Astrocyte (in vitro differentiated cells and primary cell): ENCODE measurements at regions not wholly inside any gene's neighbourhood (a gene's known extent, or its start where the extent isn't known, plus 50 kb on each side); places are given as distances from the start of the nearest gene placed in this dataset.

ENCODE experiments used
- DNase-seq: peaks from one replicate; pipeline ENCODE4 v3.0.0-alpha.2; 2010; ENCODE audit warnings: low read depth
- FAIRE-seq: peaks from 2 replicates; lab custom pipeline; 2011; peaks lifted over from hg19 to GRCh38; lab: Jason Lieb, UNC
- H2AFZ ChIP-seq: 2 replicates; pipeline ENCODE4 v1.6.0; 2012; ENCODE audit warnings: low read depth, low read length, inconsistent platforms
- H3K27ac ChIP-seq: 2 replicates; pipeline ENCODE4 v1.5.1; 2011; ENCODE audit warnings: low read depth, low read length, inconsistent platforms
- H3K27me3 ChIP-seq: 2 replicates; pipeline ENCODE4 v1.6.0; 2011; ENCODE audit warnings: low read length, inconsistent platforms; ENCODE audit not compliant: insufficient read depth
- H3K36me3 ChIP-seq: 2 replicates; pipeline ENCODE4 v1.5.1; 2011; ENCODE audit warnings: low read length, inconsistent platforms; ENCODE audit not compliant: insufficient read depth
- H3K4me1 ChIP-seq: 2 replicates; pipeline ENCODE4 v1.5.1; 2011; ENCODE audit warnings: low read length, inconsistent platforms; ENCODE audit not compliant: insufficient read depth
- H3K4me2 ChIP-seq: 2 replicates; pipeline ENCODE4 v1.6.0; 2012; ENCODE audit warnings: low read length, inconsistent platforms
- H3K4me3 ChIP-seq: 2 replicates; pipeline ENCODE4 v1.5.1; 2011; ENCODE audit warnings: low read depth, mild to moderate bottlenecking, low read length, inconsistent platforms; ENCODE audit not compliant: insufficient read depth
- H3K79me2 ChIP-seq: 2 replicates; pipeline ENCODE4 v1.6.0; 2012; ENCODE audit warnings: mild to moderate bottlenecking, low read length, inconsistent platforms; ENCODE audit not compliant: insufficient read depth
- H3K9ac ChIP-seq: 2 replicates; pipeline ENCODE4 v1.6.0; 2012; ENCODE audit warnings: mild to moderate bottlenecking, low read length, inconsistent platforms
- H3K9me3 ChIP-seq: 2 replicates; pipeline ENCODE4 v1.5.1; 2012; ENCODE audit warnings: low read depth, mild to moderate bottlenecking, low read length, inconsistent platforms; ENCODE audit not compliant: insufficient read depth
- H4K20me1 ChIP-seq: 2 replicates; pipeline ENCODE4 v1.6.0; 2012; ENCODE audit warnings: low read length, inconsistent platforms; ENCODE audit not compliant: insufficient read depth
- H3K27ac Mint-ChIP-seq: one replicate; pipeline ENCODE4 v1.8.0; 2021; ENCODE audit warnings: mild to moderate bottlenecking, mixed read lengths; ENCODE audit not compliant: unreplicated experiment
- H3K27me3 Mint-ChIP-seq: one replicate; pipeline ENCODE4 v1.8.0; 2021; ENCODE audit warnings: low read depth, mixed read lengths; ENCODE audit not compliant: unreplicated experiment
- H3K36me3 Mint-ChIP-seq: one replicate; pipeline ENCODE4 v1.8.0; 2021; ENCODE audit warnings: low read depth, mixed read lengths; ENCODE audit not compliant: unreplicated experiment
- H3K4me1 Mint-ChIP-seq: one replicate; pipeline ENCODE4 v1.8.0; 2021; ENCODE audit warnings: low read depth, mixed read lengths; ENCODE audit not compliant: unreplicated experiment
- H3K4me3 Mint-ChIP-seq: one replicate; pipeline ENCODE4 v1.8.0; 2021; ENCODE audit warnings: mild to moderate bottlenecking, moderate library complexity, mixed read lengths; ENCODE audit not compliant: unreplicated experiment
- H3K9me3 Mint-ChIP-seq: one replicate; pipeline ENCODE4 v1.8.0; 2021; ENCODE audit warnings: mild to moderate bottlenecking, mixed read lengths; ENCODE audit not compliant: unreplicated experiment
- EZH2 ChIP-seq: IDR thresholded peaks from 2 replicates; pipeline ENCODE4 v1.6.1; 2012; ENCODE audit warnings: mild to moderate bottlenecking, low read length, inconsistent platforms; ENCODE audit not compliant: insufficient read depth
- TF ChIP-seq, protein P1 (sequence below): IDR thresholded peaks from 2 replicates; pipeline ENCODE4 v1.5.1; 2011; ENCODE audit warnings: low read depth, mild to moderate bottlenecking, inconsistent platforms, low read length, moderate library complexity; ENCODE audit not compliant: insufficient read depth

DNA sequence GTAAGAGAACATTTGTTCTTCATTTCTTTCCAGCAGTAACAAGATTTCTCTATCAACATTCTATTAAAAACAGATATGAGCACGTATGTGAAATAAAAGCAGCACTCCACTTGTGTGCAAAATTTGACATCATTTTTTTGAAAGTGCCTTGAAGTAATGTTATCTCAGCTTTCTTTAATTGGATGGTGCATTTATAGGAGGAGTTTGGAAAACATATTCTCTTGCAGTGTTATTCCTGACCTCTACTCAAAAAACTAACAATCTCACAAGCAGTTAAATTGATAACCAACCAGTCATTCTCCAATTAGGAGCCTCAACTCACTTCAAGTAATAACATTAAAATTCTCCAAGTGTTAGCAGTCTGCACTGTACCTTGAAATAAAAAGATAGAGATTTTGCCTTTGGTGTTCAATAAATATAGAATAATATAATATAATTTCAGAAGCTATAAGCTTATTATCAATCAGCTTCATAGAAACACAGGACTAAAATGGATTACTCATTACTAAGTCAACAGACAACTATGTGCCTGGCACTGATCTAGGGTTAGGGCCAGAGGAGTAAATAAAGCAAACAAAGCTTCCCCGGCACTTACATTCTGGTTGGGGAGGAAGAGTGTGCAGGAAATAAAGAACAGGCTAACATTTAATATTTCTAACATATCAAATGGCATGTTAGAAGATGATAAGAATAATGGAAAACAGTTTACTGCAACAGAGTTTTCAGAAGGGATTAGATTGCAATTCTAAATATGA, 149.0 kb upstream of the SGK1 start:
- Histone ChIP-seq H4K20me1 (no peaks in the 10 kb centered on the region), H3K4me2 (no peak overlapping the region), H3K27ac (no peak overlapping the region), H3K4me3 (no peak overlapping the region), H3K4me1 (peaks cover 25% of the 10 kb centered on the region), H3K27me3 (no peaks in the 10 kb centered on the region), H3K9ac (no peak overlapping the region), H3K9me3 (no peaks in the 10 kb centered on the region), H3K79me2 (no peaks in the 10 kb centered on the region), H3K36me3 (no peaks in the 10 kb centered on the region), H2AFZ (no peak overlapping the region)
- Mint-ChIP-seq H3K9me3 (no peaks in the 10 kb centered on the region), H3K36me3 (no peaks in the 10 kb centered on the region), H3K27me3 (no peaks in the 10 kb centered on the region), H3K27ac (peak overlapping the region; percentile 30), H3K4me3 (no peak overlapping the region), H3K4me1 (peaks cover 32% of the 10 kb centered on the region)
- TF ChIP-seq, protein P1, sequence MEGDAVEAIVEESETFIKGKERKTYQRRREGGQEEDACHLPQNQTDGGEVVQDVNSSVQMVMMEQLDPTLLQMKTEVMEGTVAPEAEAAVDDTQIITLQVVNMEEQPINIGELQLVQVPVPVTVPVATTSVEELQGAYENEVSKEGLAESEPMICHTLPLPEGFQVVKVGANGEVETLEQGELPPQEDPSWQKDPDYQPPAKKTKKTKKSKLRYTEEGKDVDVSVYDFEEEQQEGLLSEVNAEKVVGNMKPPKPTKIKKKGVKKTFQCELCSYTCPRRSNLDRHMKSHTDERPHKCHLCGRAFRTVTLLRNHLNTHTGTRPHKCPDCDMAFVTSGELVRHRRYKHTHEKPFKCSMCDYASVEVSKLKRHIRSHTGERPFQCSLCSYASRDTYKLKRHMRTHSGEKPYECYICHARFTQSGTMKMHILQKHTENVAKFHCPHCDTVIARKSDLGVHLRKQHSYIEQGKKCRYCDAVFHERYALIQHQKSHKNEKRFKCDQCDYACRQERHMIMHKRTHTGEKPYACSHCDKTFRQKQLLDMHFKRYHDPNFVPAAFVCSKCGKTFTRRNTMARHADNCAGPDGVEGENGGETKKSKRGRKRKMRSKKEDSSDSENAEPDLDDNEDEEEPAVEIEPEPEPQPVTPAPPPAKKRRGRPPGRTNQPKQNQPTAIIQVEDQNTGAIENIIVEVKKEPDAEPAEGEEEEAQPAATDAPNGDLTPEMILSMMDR, result no peak
- no peak for TF ChIP-seq EZH2
- FAIRE-seq (no peak), DNase-seq (no peak)

DNA sequence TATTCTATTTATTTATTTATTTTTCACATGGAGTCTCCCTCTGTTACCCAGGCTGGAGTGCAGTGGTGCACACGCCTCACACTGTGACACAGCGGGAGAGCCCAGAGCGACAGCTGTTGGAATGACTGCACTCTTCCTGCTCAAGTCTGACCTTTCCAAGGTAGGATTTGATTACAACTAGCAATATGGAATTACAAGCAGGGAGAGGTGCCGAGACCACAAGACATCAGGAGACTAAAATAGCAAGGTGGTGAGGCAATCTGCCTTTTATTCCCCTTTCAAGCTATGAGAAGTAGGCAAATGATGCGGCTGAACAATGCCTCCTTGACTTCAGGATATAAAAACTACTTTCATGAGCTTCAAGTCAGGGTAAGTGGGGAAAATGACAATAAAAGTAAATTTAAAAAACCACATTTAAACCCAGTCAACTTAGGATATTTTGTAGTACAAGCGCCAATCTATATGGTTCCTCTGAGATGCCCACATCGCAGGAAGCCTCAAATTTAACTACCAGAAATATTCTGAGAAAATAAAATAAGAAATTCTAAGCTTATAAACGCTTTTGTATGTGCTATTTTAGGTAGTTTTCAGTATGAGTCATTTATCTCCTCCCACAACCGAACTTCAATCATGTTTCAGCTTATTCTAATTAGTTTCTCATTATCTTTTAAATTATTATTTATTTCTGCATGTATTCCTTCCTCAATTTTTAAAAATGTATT, 146.9 kb upstream of the SGK1 start:
- Histone ChIP-seq H3K36me3 (no peaks in the 10 kb centered on the region), H3K9ac (peak overlapping the region; percentile 78), H3K4me3 (no peak overlapping the region), H4K20me1 (no peaks in the 10 kb centered on the region), H3K79me2 (no peaks in the 10 kb centered on the region), H3K27me3 (no peaks in the 10 kb centered on the region), H3K4me1 (peaks cover 25% of the 10 kb centered on the region), H3K27ac (peak overlapping the region; percentile 97), H2AFZ (no peak overlapping the region), H3K4me2 (peak overlapping the region; percentile 70), H3K9me3 (no peaks in the 10 kb centered on the region)
- no peak overlapping the region for H3K4me3 Mint-ChIP-seq
- no peaks in the 10 kb centered on the region for H3K36me3 Mint-ChIP-seq
- no peaks in the 10 kb centered on the region for H3K9me3 Mint-ChIP-seq
- FAIRE-seq, result peak; percentile 9
- no peaks in the 10 kb centered on the region for H3K27me3 Mint-ChIP-seq
- DNase-seq, result peak; percentile 97
- peak overlapping the region; percentile 91 for H3K27ac Mint-ChIP-seq
- peaks cover 32% of the 10 kb centered on the region for H3K4me1 Mint-ChIP-seq
- TF ChIP-seq, protein P1, result no peak
- TF ChIP-seq EZH2, result no peak
